H1 (cell line): ENCODE measurements at regions not wholly inside any gene's neighbourhood (a gene's known extent, or its start where the extent isn't known, plus 50 kb on each side); places are given as distances from the start of the nearest gene placed in this dataset.

Experiments used
- CTCF ChIA-PET: fragments of 300-600 bp; sonication (Branson Sonifier 250); formaldehyde crosslinking; loops from one replicate; lab custom pipeline; 2021; ENCODE audit not compliant: partially characterized antibody; lab: Charles Lee
- POLR2A ChIA-PET: fragments of 300-600 bp; sonication (Branson Sonifier 250); formaldehyde crosslinking; loops from one replicate; lab custom pipeline; 2021; ENCODE audit warnings: inconsistent platforms; ENCODE audit not compliant: partially characterized antibody; lab: Charles Lee
- DNase-seq, 2 experiments: peaks; one replicate each; pipeline versions ENCODE4 v3.0.0 to v3.0.0-alpha.2; 2010 to 2022; ENCODE audit warnings: low spot score in 2 of 2, low read depth in 1 of 2, mixed read lengths in 1 of 2
- FAIRE-seq: peaks from 2 replicates; lab custom pipeline; 2011; peaks lifted over from hg19 to GRCh38; lab: Jason Lieb, UNC
- H2AFZ ChIP-seq: 2 replicates; pipeline ENCODE4 v1.8.1; 2012; ENCODE audit warnings: low read length, inconsistent platforms
- H2AK5ac ChIP-seq: 2 replicates; pipeline ENCODE4 v1.6.1; 2013; ENCODE audit warnings: low read depth, low read length
- H2BK120ac ChIP-seq: replicated peaks from 2 replicates; pipeline ENCODE3; 2013; ENCODE audit warnings: low read depth, low read length, inconsistent platforms
- H2BK12ac ChIP-seq: 2 replicates; pipeline ENCODE4 v1.6.1; 2013; ENCODE audit warnings: low read depth, low read length
- H2BK15ac ChIP-seq: 2 replicates; pipeline ENCODE4 v1.6.1; 2013; ENCODE audit warnings: low read length
- H2BK20ac ChIP-seq: 2 replicates; pipeline ENCODE4 v1.6.1; 2013; ENCODE audit warnings: low read length
- H2BK5ac ChIP-seq: 2 replicates; pipeline ENCODE4 v1.6.1; 2013; ENCODE audit warnings: low read depth, low read length
- H3K14ac ChIP-seq: 2 replicates; pipeline ENCODE4 v1.6.1; 2013; ENCODE audit warnings: inconsistent platforms; ENCODE audit not compliant: insufficient read length
- H3K18ac ChIP-seq: 2 replicates; pipeline ENCODE4 v1.6.1; 2013; ENCODE audit warnings: low read length; ENCODE audit errors: extremely low read depth
- H3K23ac ChIP-seq: 2 replicates; pipeline ENCODE4 v1.6.1; 2013; ENCODE audit warnings: inconsistent platforms; ENCODE audit not compliant: insufficient read length
- H3K23me2 ChIP-seq: 2 replicates; pipeline ENCODE4 v1.6.1; 2013; ENCODE audit warnings: low read depth, low read length
- H3K27ac ChIP-seq: 2 replicates; pipeline ENCODE4 v1.6.1; 2011; ENCODE audit warnings: low read depth, low read length, inconsistent platforms
- H3K27me3 ChIP-seq, 4 experiments: replicated peaks in 1 of 4; 1 replicate in 1 of 4; 2 replicates in 3 of 4; pipeline versions ENCODE4 v1.6.1 to v1.8.1; 2011 to 2013; ENCODE audit warnings: low read length in 3 of 4, mild to moderate bottlenecking in 3 of 4, inconsistent platforms in 2 of 4, mixed read lengths in 2 of 4, moderate library complexity in 1 of 4; ENCODE audit not compliant: control insufficient read depth in 3 of 4, insufficient read depth in 3 of 4; ENCODE audit errors: extremely low read depth in 1 of 4
- H3K36me3 ChIP-seq, 4 experiments: 2 replicates each; pipeline versions ENCODE4 v1.6.1 to v1.8.1; 2011 to 2013; ENCODE audit warnings: mild to moderate bottlenecking in 4 of 4, low read length in 3 of 4, moderate library complexity in 2 of 4, control low read depth in 1 of 4, inconsistent platforms in 1 of 4; ENCODE audit not compliant: insufficient read depth in 4 of 4, control insufficient read depth in 2 of 4
- H3K4ac ChIP-seq: replicated peaks from 2 replicates; pipeline ENCODE3; 2013; ENCODE audit warnings: low read length, low read depth, mixed read lengths, inconsistent platforms; ENCODE audit not compliant: insufficient read length
- H3K4me1 ChIP-seq, 4 experiments: replicated peaks in 1 of 4; 1 replicate in 1 of 4; 2 replicates in 3 of 4; pipeline versions ENCODE4 v1.6.1 to v1.8.1; 2011 to 2013; ENCODE audit warnings: low read length in 3 of 4, inconsistent platforms in 2 of 4, mixed read lengths in 1 of 4; ENCODE audit not compliant: insufficient read depth in 4 of 4, control insufficient read depth in 3 of 4
- H3K4me2 ChIP-seq, 2 experiments: 2 replicates each; pipeline versions ENCODE4 v1.6.1 to v1.8.1; 2011 to 2013; ENCODE audit warnings: low read depth in 2 of 2, low read length in 2 of 2, control low read depth in 1 of 2, inconsistent platforms in 1 of 2, mild to moderate bottlenecking in 1 of 2; ENCODE audit not compliant: insufficient read depth in 1 of 2
- H3K4me3 ChIP-seq, 4 experiments: fragments of 200-600, 300-600 bp in 1 of 4; sonication (generic), shearing (Covaris generic), sonication (Bioruptor Twin) in 1 of 4; 2 replicates each; pipeline versions ENCODE4 v1.5.1 to v1.8.1; 2011 to 2016; ENCODE audit warnings: low read length in 4 of 4, low read depth in 3 of 4, control low read depth in 2 of 4, inconsistent platforms in 2 of 4, mild to moderate bottlenecking in 2 of 4, mixed read lengths in 1 of 4, moderate library complexity in 1 of 4; ENCODE audit not compliant: insufficient read depth in 2 of 4; ENCODE audit errors: extremely low read depth in 1 of 4
- H3K56ac ChIP-seq: replicated peaks from 2 replicates; pipeline ENCODE3; 2013; ENCODE audit warnings: low read depth, mild to moderate bottlenecking, mixed read lengths, low read length, inconsistent platforms; ENCODE audit not compliant: insufficient read length
- H3K79me1 ChIP-seq: 2 replicates; pipeline ENCODE4 v1.6.1; 2013; ENCODE audit warnings: low read depth, low read length, control low read depth
- H3K79me2 ChIP-seq, 2 experiments: 2 replicates each; pipeline versions ENCODE4 v1.6.1 to v1.8.1; 2012 to 2013; ENCODE audit warnings: low read length in 2 of 2, mild to moderate bottlenecking in 2 of 2, inconsistent platforms in 1 of 2; ENCODE audit not compliant: insufficient read depth in 2 of 2, control insufficient read depth in 1 of 2
- H3K9ac ChIP-seq, 4 experiments: replicated peaks in 1 of 4; 1 replicate in 1 of 4; 2 replicates in 3 of 4; pipeline versions ENCODE4 v1.6.1 to v1.8.1; 2011 to 2013; ENCODE audit warnings: low read depth in 3 of 4, low read length in 3 of 4, control low read depth in 2 of 4, mild to moderate bottlenecking in 2 of 4, moderate library complexity in 2 of 4, inconsistent platforms in 1 of 4; ENCODE audit errors: extremely low read depth in 1 of 4
- H3K9me3 ChIP-seq, 2 experiments: 2 replicates each; pipeline versions ENCODE4 v1.6.1 to v1.8.1; 2012 to 2013; ENCODE audit warnings: mild to moderate bottlenecking in 2 of 2, moderate library complexity in 2 of 2, control low read depth in 1 of 2, inconsistent platforms in 1 of 2, low read depth in 1 of 2, low read length in 1 of 2, mixed read lengths in 1 of 2; ENCODE audit not compliant: insufficient read depth in 2 of 2
- H4K20me1 ChIP-seq, 2 experiments: replicated peaks in 1 of 2; 2 replicates each; pipeline versions ENCODE3 to v1.8.1; 2011 to 2013; ENCODE audit warnings: inconsistent platforms in 2 of 2, low read length in 2 of 2, mild to moderate bottlenecking in 1 of 2; ENCODE audit not compliant: insufficient read depth in 2 of 2, control insufficient read depth in 1 of 2
- H4K5ac ChIP-seq: 2 replicates; pipeline ENCODE4 v1.6.1; 2013; ENCODE audit warnings: low read length, low read depth, mixed read lengths, inconsistent platforms; ENCODE audit not compliant: insufficient read length
- H4K8ac ChIP-seq: 2 replicates; pipeline ENCODE4 v1.8.0; 2013; ENCODE audit warnings: mild to moderate bottlenecking, moderate library complexity, low read length, inconsistent platforms; ENCODE audit not compliant: insufficient read depth; ENCODE audit errors: extremely low read depth
- H4K91ac ChIP-seq: replicated peaks from 2 replicates; pipeline ENCODE3; 2013; ENCODE audit warnings: low read length, mixed read lengths, inconsistent platforms; ENCODE audit not compliant: insufficient read length
- FOSL1 ChIP-seq: IDR thresholded peaks from 2 replicates; pipeline ENCODE4 v1.6.1; 2011; ENCODE audit warnings: mild to moderate bottlenecking, low read depth, low read length, moderate library complexity; ENCODE audit not compliant: insufficient read depth
- GTF2F1 ChIP-seq: IDR thresholded peaks from 2 replicates; pipeline ENCODE4 v1.6.1; 2012; ENCODE audit warnings: low read depth, low read length, improper control_type of control experiment, borderline replicate concordance
- JUND ChIP-seq: IDR thresholded peaks from 2 replicates; pipeline ENCODE4 v1.6.1; 2011; ENCODE audit warnings: mild to moderate bottlenecking, improper control_type of control experiment, low read length
- KDM1A ChIP-seq: fragments of 200-600, 300-600 bp; sonication (generic); IDR thresholded peaks from 2 replicates; pipeline ENCODE4 v1.7.1; 2016; ENCODE audit warnings: mild to moderate bottlenecking, low read length, borderline replicate concordance
- MAFK ChIP-seq: IDR thresholded peaks from 2 replicates; pipeline ENCODE4 v1.6.1; 2012; ENCODE audit warnings: low read depth, mild to moderate bottlenecking, improper control_type of control experiment, low read length
- POU5F1 ChIP-seq: IDR thresholded peaks from 2 replicates; pipeline ENCODE4 v1.6.1; 2011; ENCODE audit warnings: low read depth, mild to moderate bottlenecking, low read length, moderate library complexity
- RAD21 ChIP-seq, 2 experiments: IDR thresholded peaks in 1 of 2; conservative IDR thresholded peaks in 1 of 2; 2 replicates each; pipeline ENCODE4 v1.6.1; 2011; ENCODE audit warnings: low read depth in 2 of 2, low read length in 2 of 2, improper control_type of control experiment in 1 of 2, inconsistent platforms in 1 of 2, mild to moderate bottlenecking in 1 of 2, moderate library complexity in 1 of 2
- RBBP5 ChIP-seq: IDR thresholded peaks from 2 replicates; pipeline ENCODE4 v1.7.1; 2012; ENCODE audit warnings: low read depth, mild to moderate bottlenecking, inconsistent platforms, low read length, moderate library complexity, borderline replicate concordance
- RXRA ChIP-seq: IDR thresholded peaks from 2 replicates; pipeline ENCODE4 v1.6.1; 2011; ENCODE audit warnings: low read depth, mild to moderate bottlenecking, low read length, moderate library complexity; ENCODE audit not compliant: insufficient read depth
- SIX5 ChIP-seq: IDR thresholded peaks from 2 replicates; pipeline ENCODE4 v1.6.1; 2011; ENCODE audit warnings: mild to moderate bottlenecking, low read depth, low read length
- SP4 ChIP-seq: IDR thresholded peaks from 2 replicates; pipeline ENCODE4 v1.6.1; 2012; ENCODE audit warnings: low read length, inconsistent platforms
- TAF7 ChIP-seq: optimal IDR thresholded peaks from 2 replicates; pipeline ENCODE3; 2011; ENCODE audit warnings: low read depth, mild to moderate bottlenecking, inconsistent platforms, low read length, moderate library complexity, borderline replicate concordance
- TEAD4 ChIP-seq: IDR thresholded peaks from 2 replicates; pipeline ENCODE4 v1.6.1; 2012; ENCODE audit warnings: low read depth, low read length, inconsistent platforms, mixed read lengths
- USF2 ChIP-seq: IDR thresholded peaks from 2 replicates; pipeline ENCODE4 v1.6.1; 2011; ENCODE audit warnings: low read length, improper control_type of control experiment
- WGBS, 2 experiments: shearing (Covaris generic) in 1 of 2; methylation state at CpG; one replicate each; pipeline versions ENCODE4 v1.1.6 to v1.1.7; 2013 to 2015; ENCODE audit warnings: low lambda C conversion rate in 2 of 2, mixed read lengths in 2 of 2, inconsistent platforms in 1 of 2, low coverage in 1 of 2, missing lambda C conversion rate in 1 of 2; ENCODE audit not compliant: insufficient replicate concordance in 2 of 2, insufficient coverage in 1 of 2, insufficient read length in 1 of 2; ENCODE audit errors: extremely low coverage in 1 of 2, missing lambda C conversion rate in 1 of 2; 5-methylcytosine and 5-hydroxymethylcytosine counted together

GRCh38 chr2:51825823-51826222, 793.9 kb upstream of the NRXN1 start:
- no peak overlapping the region for H3K23ac ChIP-seq
- H3K23me2 ChIP-seq: no peaks in the 10 kb centered on the region
- DNase-seq: no peak
- no peak for TF ChIP-seq GTF2F1
- no peak for TF ChIP-seq FOSL1
- no peak for TF ChIP-seq SIX5
- no peak for TF ChIP-seq JUND
- no peak for TF ChIP-seq RAD21 (IDR thresholded peaks at IDR 0.05 in 1 of 2, conservative IDR thresholded peaks at IDR 0.05 in 1 of 2; ENCODE audit: low read depth in 2 of 2, low read length in 2 of 2)
- no peak for TF ChIP-seq TAF7
- TF ChIP-seq RBBP5: no peak
- TF ChIP-seq POU5F1: no peak
- TF ChIP-seq KDM1A: no peak
- no peak for TF ChIP-seq MAFK
- no peak for TF ChIP-seq SP4
- no peak for TF ChIP-seq RXRA
- TF ChIP-seq TEAD4: no peak
- no peak for TF ChIP-seq USF2

More at GRCh38 chr2:51825823-51826222, 793.9 kb upstream of the NRXN1 start:
- Histone ChIP-seq H2BK20ac (no peak overlapping the region), H2BK120ac (no peak overlapping the region), H2AK5ac (no peak overlapping the region), H3K9me3 (no peaks in the 10 kb centered on the region), H3K4ac (no peak overlapping the region), H3K56ac (no peak overlapping the region), H3K27me3 (no peaks in the 10 kb centered on the region), H4K91ac (no peak overlapping the region), H3K36me3 (no peaks in the 10 kb centered on the region), H2AFZ (no peak overlapping the region), H3K18ac (no peak overlapping the region), H3K9ac (no peak overlapping the region), H3K79me1 (no peaks in the 10 kb centered on the region), H4K20me1 (no peaks in the 10 kb centered on the region), H4K5ac (no peak overlapping the region), H3K4me1 (no peaks in the 10 kb centered on the region), H3K4me2 (no peak overlapping the region), H2BK12ac (no peak overlapping the region), H3K4me3 (no peak overlapping the region), H3K27ac (no peak overlapping the region), H3K79me2 (no peaks in the 10 kb centered on the region), H2BK15ac (no peak overlapping the region), H3K14ac (no peak overlapping the region), H4K8ac (no peak overlapping the region), H2BK5ac (no peak overlapping the region)
- FAIRE-seq: no peak
- WGBS, 2 experiments: 90% methylated on average over 1 of the region's 1 CpG; no CpG with 5 or more reads in 1 of the 2 experiments
- ChIA-PET CTCF (no interaction called here), POLR2A (no interaction called here)
